ENCODE measurements at regions not wholly inside any gene's neighbourhood (a gene's known extent, or its start where the extent isn't known, plus 50 kb on each side); places are given as distances from the start of the nearest gene placed in this dataset.

DNA sequence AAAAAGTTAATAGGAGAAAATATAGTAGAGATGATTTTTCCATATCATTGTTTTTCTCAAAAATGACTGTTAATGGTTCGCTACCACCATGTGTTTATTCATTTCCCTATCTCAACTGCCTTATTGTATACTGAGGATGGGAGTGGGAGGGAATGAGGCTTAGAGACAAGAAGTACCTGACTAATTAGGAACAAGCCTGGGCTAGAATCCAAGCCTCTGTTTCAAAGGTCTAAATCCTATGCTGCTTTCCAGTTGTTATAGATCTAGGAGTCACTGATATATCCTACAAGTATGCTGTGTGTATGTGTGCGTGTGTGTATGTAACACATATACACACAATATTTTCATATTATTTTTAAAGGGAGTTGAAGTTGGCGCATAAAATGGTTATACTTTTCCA is 465.9 kb downstream of the EPHA4 start:
- DNase-seq, result no peak
- H3K4me3 ChIP-seq, result no peak overlapping the region
- no peak for TF ChIP-seq POLR2AphosphoS5 (IDR thresholded peaks at IDR 0.05)
- no peaks in the 10 kb centered on the region for H3K36me3 ChIP-seq
- no peak overlapping the region for H3K27ac ChIP-seq
- H3K4me1 ChIP-seq, result peaks cover 0 to 11% (median 5%) of the 10 kb centered on the region in 4 donors
- no peaks in the 10 kb centered on the region for H3K27me3 ChIP-seq
- H3K9me3 ChIP-seq, result no peaks in the 10 kb centered on the region
- intact Hi-C loops (cut with DNase I; ENCODE audit: low total_unique reads), result no loop called here
- WGBS, 5 donors, result 77 to 93% (median 88%) methylated on average over 3 of the region's 3 CpGs

DNA sequence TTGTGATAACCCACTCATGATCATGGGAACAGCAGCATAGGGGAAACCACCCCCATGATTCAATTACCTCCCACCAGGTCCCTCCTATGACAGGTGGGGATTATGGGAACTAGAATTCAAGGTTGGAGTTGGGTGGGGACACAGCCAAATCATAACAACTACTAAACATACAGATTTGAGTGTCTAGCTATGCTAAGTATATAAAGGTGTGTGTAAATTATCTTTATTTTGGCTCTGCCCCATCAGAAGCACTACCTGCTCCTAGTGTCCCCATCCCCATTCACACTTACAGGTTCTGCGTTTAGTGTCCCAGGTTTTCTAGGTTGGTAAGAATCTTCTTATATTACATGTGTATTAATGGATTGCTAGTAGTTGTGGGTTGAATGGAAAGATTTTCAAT is 464.7 kb downstream of the EPHA4 start:
- 93 to 100% (median 96%) methylated on average over 1 of the region's 1 CpG for WGBS, 5 donors
- intact Hi-C loops (cut with DNase I; ENCODE audit: low total_unique reads), result no loop called here
- H3K4me1 ChIP-seq, result peaks cover 0 to 11% (median 5%) of the 10 kb centered on the region in 4 donors
- DNase-seq, result no peak
- H3K27me3 ChIP-seq, result no peaks in the 10 kb centered on the region
- H3K36me3 ChIP-seq, result no peaks in the 10 kb centered on the region
- TF ChIP-seq POLR2A (IDR thresholded peaks at IDR 0.05) (no peak), POLR2AphosphoS5 (IDR thresholded peaks at IDR 0.05) (no peak), EP300 (IDR thresholded peaks at IDR 0.05) (no peak), CTCF (IDR thresholded peaks at IDR 0.05) (no peak)
- no peak overlapping the region for H3K27ac ChIP-seq
- H3K4me3 ChIP-seq, result no peak overlapping the region
- no peaks in the 10 kb centered on the region for H3K9me3 ChIP-seq

DNA sequence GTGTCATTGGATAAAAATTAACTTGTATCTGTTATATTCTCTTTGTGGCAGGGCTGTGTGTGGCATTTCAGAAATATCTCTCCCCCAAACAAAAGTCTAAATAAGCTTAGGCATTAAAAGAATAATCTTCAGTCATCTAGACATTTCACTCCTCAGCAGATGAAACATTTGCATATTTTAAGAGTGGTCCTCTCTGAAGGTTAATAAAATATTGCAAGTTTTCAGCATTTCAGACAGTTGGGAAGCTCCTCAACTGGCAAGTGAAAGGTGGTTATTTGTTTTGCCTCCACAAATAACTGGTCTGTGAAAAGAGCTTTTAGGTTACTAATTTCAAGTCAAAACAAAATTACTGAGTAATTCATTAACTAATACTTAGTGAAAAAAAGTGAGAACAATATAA is 462.6 kb downstream of the EPHA4 start:
- intact Hi-C loops (cut with DNase I; ENCODE audit: low total_unique reads), result no loop called here
- H3K27me3 ChIP-seq, result no peaks in the 10 kb centered on the region

DNA sequence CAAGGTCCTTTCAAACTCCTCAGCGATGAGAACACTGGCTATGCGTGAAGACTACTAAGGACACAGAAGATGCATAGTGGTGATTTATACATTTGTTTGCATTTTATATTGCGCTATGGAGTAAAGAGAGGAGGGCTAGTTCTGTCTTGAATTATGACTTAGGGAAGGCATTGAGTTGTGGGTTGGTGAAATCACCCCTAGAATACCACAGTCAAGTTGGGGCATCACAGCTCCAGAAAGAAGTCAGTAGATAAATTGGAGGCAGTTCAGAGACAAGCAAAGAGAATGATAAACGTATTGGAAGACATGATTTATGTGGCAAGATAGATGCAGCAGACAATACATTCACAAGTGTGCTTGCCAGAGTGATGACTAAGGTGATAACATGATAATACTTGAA is 460.4 kb downstream of the EPHA4 start:
- no peak for TF ChIP-seq CTCF (IDR thresholded peaks at IDR 0.05)
- TF ChIP-seq EP300 (IDR thresholded peaks at IDR 0.05), result no peak
- no peak for TF ChIP-seq POLR2AphosphoS5 (IDR thresholded peaks at IDR 0.05)
- TF ChIP-seq POLR2A (IDR thresholded peaks at IDR 0.05), result no peak
- H3K27me3 ChIP-seq, result no peaks in the 10 kb centered on the region
- no peak overlapping the region for H3K4me3 ChIP-seq
- no peaks in the 10 kb centered on the region for H3K4me1 ChIP-seq
- no peaks in the 10 kb centered on the region for H3K9me3 ChIP-seq
- H3K36me3 ChIP-seq, result no peaks in the 10 kb centered on the region
- DNase-seq, result no peak
- no peak overlapping the region for H3K27ac ChIP-seq
- intact Hi-C loops (cut with DNase I; ENCODE audit: low total_unique reads), result no loop called here
- 73 to 82% (median 77%) methylated on average over 4 of the region's 4 CpGs for WGBS, 5 donors

More for the DNA sequence above, 462.6 kb downstream of the EPHA4 start:
- Histone ChIP-seq H3K9me3 (no peaks in the 10 kb centered on the region), H3K27ac (no peak overlapping the region), H3K36me3 (no peaks in the 10 kb centered on the region), H3K4me1 (peaks cover 0 to 3% (median 1%) of the 10 kb centered on the region in 4 donors), H3K4me3 (no peak overlapping the region)
- no peak for DNase-seq
- TF ChIP-seq EP300 (IDR thresholded peaks at IDR 0.05) (no peak), POLR2A (IDR thresholded peaks at IDR 0.05) (no peak), CTCF (IDR thresholded peaks at IDR 0.05) (no peak), POLR2AphosphoS5 (IDR thresholded peaks at IDR 0.05) (no peak)

- no peak overlapping the region for H3K27ac ChIP-seq
- no peaks in the 10 kb centered on the region for H3K4me1 ChIP-seq
- TF ChIP-seq POLR2A (IDR thresholded peaks at IDR 0.05), result no peak
- no peak for TF ChIP-seq POLR2AphosphoS5 (IDR thresholded peaks at IDR 0.05)
- no peak for TF ChIP-seq EP300 (IDR thresholded peaks at IDR 0.05)
- TF ChIP-seq CTCF (IDR thresholded peaks at IDR 0.05), result no peak
- no peak overlapping the region for H3K4me3 ChIP-seq
- DNase-seq, result no peak
- H3K9me3 ChIP-seq, result no peaks in the 10 kb centered on the region
- no peaks in the 10 kb centered on the region for H3K36me3 ChIP-seq
- H3K27me3 ChIP-seq, result no peaks in the 10 kb centered on the region
- intact Hi-C loops (cut with DNase I; ENCODE audit: low total_unique reads), result no loop called here
- WGBS, 5 donors, result 51 to 79% (median 70%) methylated on average over 3 of the region's 3 CpGs
Measured at GRCh38 chr2:221112744-221113143, 459.4 kb downstream of the EPHA4 start.
